ENCODE measurements at regions not wholly inside any gene's neighbourhood (a gene's known extent, or its start where the extent isn't known, plus 50 kb on each side); places are given as distances from the start of the nearest gene placed in this dataset.

GRCh38 chr11:134742956-134743819 lies 331.1 kb upstream of the B3GAT1 start:
- Mint-ChIP-seq H3K36me3 (peaks cover 19% of the 10 kb centered on the region), H3K4me1 (no peaks in the 10 kb centered on the region), H3K27ac (no peak overlapping the region), H3K4me3 (no peak overlapping the region), H3K9me3 (peaks cover 31% of the 10 kb centered on the region), H3K27me3 (ENCODE audit: low read depth) (peaks cover 42% of the 10 kb centered on the region)
- ATAC-seq, result no peak
- no peak for DNase-seq (ENCODE audit: low spot score)
- POLR2A ChIA-PET, result no interaction called here
- CTCF ChIA-PET, result no interaction called here
- TF ChIP-seq ZBTB21 (CRISPR knock-in tag; IDR thresholded peaks at IDR 0.05; ENCODE audit: borderline replicate concordance) (no peak), JUN (CRISPR knock-in tag; IDR thresholded peaks at IDR 0.05) (no peak), ATF6 (CRISPR knock-in tag; IDR thresholded peaks at IDR 0.05) (no peak), ZNF121 (CRISPR knock-in tag; IDR thresholded peaks at IDR 0.05) (no peak), RELA (CRISPR knock-in tag; IDR thresholded peaks at IDR 0.05; ENCODE audit: borderline replicate concordance) (no peak), ZNF416 (CRISPR knock-in tag; IDR thresholded peaks at IDR 0.05) (no peak), IRF2 (CRISPR knock-in tag; IDR thresholded peaks at IDR 0.05; ENCODE audit: borderline replicate concordance, low read depth) (no peak), KAT7 (CRISPR knock-in tag; IDR thresholded peaks at IDR 0.05; ENCODE audit: borderline replicate concordance) (no peak), STAT6 (CRISPR knock-in tag; conservative IDR thresholded peaks at IDR 0.05; ENCODE audit: low read depth) (no peak), TEAD1 (CRISPR knock-in tag; IDR thresholded peaks at IDR 0.05) (no peak), EMX1 (CRISPR knock-in tag; IDR thresholded peaks at IDR 0.05) (no peak), JAZF1 (CRISPR knock-in tag; IDR thresholded peaks at IDR 0.05) (no peak), FOXP1 (CRISPR knock-in tag; IDR thresholded peaks at IDR 0.05; ENCODE audit: borderline replicate concordance) (no peak), FOXJ3 (CRISPR knock-in tag; IDR thresholded peaks at IDR 0.05; ENCODE audit: borderline replicate concordance) (no peak)
- TF ChIP-seq, protein P1, sequence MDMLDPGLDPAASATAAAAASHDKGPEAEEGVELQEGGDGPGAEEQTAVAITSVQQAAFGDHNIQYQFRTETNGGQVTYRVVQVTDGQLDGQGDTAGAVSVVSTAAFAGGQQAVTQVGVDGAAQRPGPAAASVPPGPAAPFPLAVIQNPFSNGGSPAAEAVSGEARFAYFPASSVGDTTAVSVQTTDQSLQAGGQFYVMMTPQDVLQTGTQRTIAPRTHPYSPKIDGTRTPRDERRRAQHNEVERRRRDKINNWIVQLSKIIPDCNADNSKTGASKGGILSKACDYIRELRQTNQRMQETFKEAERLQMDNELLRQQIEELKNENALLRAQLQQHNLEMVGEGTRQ (CRISPR knock-in tag; IDR thresholded peaks at IDR 0.05), result no peak
- TF ChIP-seq, protein P2, sequence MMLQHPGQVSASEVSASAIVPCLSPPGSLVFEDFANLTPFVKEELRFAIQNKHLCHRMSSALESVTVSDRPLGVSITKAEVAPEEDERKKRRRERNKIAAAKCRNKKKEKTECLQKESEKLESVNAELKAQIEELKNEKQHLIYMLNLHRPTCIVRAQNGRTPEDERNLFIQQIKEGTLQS (CRISPR knock-in tag; conservative IDR thresholded peaks at IDR 0.05), result no peak

DNA sequence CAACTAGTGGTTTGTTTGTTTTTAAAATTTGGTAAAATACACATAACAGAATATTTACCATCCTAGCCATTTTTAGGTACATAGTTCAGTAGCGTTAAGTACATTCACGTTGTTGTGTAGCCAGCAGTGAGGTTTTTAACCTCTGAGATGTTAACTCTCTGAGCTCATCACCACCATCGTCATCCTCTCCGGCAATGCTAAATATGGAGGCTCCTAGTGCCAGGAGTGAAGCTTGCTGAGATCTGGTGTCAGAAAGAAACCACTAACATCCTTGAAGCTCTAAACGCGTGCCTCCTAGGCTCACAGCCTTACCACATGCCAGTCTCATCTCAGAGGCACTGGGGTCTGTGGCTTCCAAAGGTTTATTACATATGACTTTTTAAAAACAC lies 330.2 kb upstream of the B3GAT1 start:
- H3K27me3 Mint-ChIP-seq (ENCODE audit: low read depth), result peaks cover 33% of the 10 kb centered on the region
- POLR2A ChIA-PET, result no interaction called here
- H3K4me3 Mint-ChIP-seq, result no peak overlapping the region
- H3K9me3 Mint-ChIP-seq, result peaks cover 22% of the 10 kb centered on the region
- DNase-seq (ENCODE audit: low spot score), result no peak
- H3K36me3 Mint-ChIP-seq, result peaks cover 10% of the 10 kb centered on the region
- ATAC-seq, result no peak
- H3K4me1 Mint-ChIP-seq, result no peaks in the 10 kb centered on the region
- CTCF ChIA-PET, result no interaction called here
- H3K27ac Mint-ChIP-seq, result no peak overlapping the region
- TF ChIP-seq NFYB (CRISPR knock-in tag; conservative IDR thresholded peaks at IDR 0.05; ENCODE audit: low read depth), result no peak
- TF ChIP-seq ZBTB21 (CRISPR knock-in tag; IDR thresholded peaks at IDR 0.05; ENCODE audit: borderline replicate concordance), result no peak
- no peak for TF ChIP-seq MXD4 (CRISPR knock-in tag; IDR thresholded peaks at IDR 0.05; ENCODE audit: borderline replicate concordance)
- TF ChIP-seq, protein P3, sequence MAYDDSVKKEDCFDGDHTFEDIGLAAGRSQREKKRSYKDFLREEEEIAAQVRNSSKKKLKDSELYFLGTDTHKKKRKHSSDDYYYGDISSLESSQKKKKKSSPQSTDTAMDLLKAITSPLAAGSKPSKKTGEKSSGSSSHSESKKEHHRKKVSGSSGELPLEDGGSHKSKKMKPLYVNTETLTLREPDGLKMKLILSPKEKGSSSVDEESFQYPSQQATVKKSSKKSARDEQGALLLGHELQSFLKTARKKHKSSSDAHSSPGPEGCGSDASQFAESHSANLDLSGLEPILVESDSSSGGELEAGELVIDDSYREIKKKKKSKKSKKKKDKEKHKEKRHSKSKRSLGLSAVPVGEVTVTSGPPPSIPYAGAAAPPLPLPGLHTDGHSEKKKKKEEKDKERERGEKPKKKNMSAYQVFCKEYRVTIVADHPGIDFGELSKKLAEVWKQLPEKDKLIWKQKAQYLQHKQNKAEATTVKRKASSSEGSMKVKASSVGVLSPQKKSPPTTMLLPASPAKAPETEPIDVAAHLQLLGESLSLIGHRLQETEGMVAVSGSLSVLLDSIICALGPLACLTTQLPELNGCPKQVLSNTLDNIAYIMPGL (CRISPR knock-in tag; IDR thresholded peaks at IDR 0.05), result no peak
- TF ChIP-seq ZNF121 (CRISPR knock-in tag; IDR thresholded peaks at IDR 0.05), result no peak
- TF ChIP-seq E2F5 (CRISPR knock-in tag; IDR thresholded peaks at IDR 0.05), result no peak
- no peak for TF ChIP-seq ZNF671 (CRISPR knock-in tag; IDR thresholded peaks at IDR 0.05)
- no peak for TF ChIP-seq ZNF416 (CRISPR knock-in tag; IDR thresholded peaks at IDR 0.05)
- no peak for TF ChIP-seq ERG (CRISPR knock-in tag; IDR thresholded peaks at IDR 0.05)
- TF ChIP-seq OVOL2 (CRISPR knock-in tag; IDR thresholded peaks at IDR 0.05; ENCODE audit: borderline replicate concordance), result no peak
- TF ChIP-seq TCF7 (CRISPR knock-in tag; IDR thresholded peaks at IDR 0.05; ENCODE audit: low read depth), result no peak

Data from WTC11 (cell line).